ENCODE measurements at regions not wholly inside any gene's neighbourhood (a gene's known extent, or its start where the extent isn't known, plus 50 kb on each side); places are given as distances from the start of the nearest gene placed in this dataset.
"Not testable (repeated sequence)": the region's sequence is repeated elsewhere in the genome, so short reads cannot be mapped to it uniquely, and the experiment has no call there.

DNA sequence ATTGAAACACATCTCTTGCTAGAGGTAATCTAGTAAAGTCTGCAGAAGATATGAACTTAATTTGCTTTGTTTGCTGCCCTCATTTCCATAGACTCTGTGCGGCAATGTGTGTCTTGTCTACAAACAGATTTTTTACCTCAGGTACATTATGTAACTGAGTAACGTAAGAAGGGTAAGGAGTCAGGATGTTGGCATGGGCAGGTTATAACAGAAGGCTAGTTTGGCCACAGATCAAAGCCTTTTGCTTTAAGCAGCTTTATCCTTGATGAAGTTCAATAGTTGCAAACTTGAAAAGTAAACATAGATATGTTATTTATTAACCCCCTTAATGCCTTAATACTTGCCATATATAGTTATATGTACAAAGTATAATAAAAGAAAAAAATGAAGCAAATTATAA is 391.6 kb upstream of the FKBP1C start:
- Histone ChIP-seq H3K36me3 (ENCODE audit: control insufficient read depth, insufficient read depth, low read length) (no peaks in the 10 kb centered on the region), H3K4me1 (ENCODE audit: control insufficient read depth, insufficient read depth, low read length) (peaks cover 24% of the 10 kb centered on the region; the same call in 1 of the 2 replicates), H3K27ac (ENCODE audit: low read depth, low read length) (no peak overlapping the region), H3K9me3 (ENCODE audit: control insufficient read depth, insufficient read depth, low read depth, low read length) (peaks cover 19% of the 10 kb centered on the region), H3K9ac (ENCODE audit: low read length) (no peak overlapping the region), H3K4me3 (ENCODE audit: low read depth, low read length) (no peak overlapping the region), H3K27me3 (ENCODE audit: control insufficient read depth, insufficient read depth, low read length) (no peaks in the 10 kb centered on the region)

DNA sequence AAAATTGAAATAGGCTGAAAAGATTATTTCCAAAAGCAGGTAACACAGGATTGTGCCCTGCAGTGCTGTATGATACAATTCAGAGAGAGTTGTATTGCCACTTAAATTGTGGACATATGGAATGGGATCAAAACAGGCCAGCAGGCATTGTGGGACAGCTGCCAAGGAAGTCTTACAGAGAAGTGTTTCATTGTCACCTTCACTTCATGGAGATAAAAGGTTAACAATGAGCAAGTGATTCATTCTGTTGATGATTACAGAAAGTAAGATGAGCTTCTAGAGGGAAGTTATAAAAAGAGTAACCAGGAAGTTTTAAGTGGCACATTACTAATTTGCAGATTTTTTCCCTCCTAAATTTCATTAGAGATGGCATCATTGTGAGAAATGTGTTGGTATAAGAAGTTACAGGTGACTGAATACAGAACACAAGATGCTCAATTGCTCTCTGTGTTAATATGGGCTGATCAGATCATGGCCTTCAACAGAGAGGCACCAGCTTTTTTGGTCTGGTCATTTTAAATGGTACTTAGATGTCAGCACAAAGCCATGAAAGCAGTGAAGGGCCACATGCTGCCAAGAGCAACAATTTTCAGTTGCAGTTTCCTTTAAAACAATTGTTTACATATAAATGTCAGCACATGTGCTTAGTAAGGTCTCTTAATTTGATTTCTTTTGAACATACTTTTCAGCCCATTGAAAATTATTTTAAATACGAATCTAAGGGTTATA is 402.5 kb upstream of the FKBP1C start:
- peaks cover 23% of the 10 kb centered on the region for H3K4me1 ChIP-seq (ENCODE audit: control insufficient read depth, insufficient read depth, low read length)
- H3K9ac ChIP-seq (ENCODE audit: low read length): no peak overlapping the region
- H3K27ac ChIP-seq (ENCODE audit: low read depth, low read length): 0 out of 2 replicates have a peak overlapping the region, but pooled peaks have one; percentile 5
- no peaks in the 10 kb centered on the region for H3K9me3 ChIP-seq (ENCODE audit: control insufficient read depth, insufficient read depth, low read depth, low read length)
- no peaks in the 10 kb centered on the region; the same call in 1 of the 2 replicates for H3K36me3 ChIP-seq (ENCODE audit: control insufficient read depth, insufficient read depth, low read length)
- H3K27me3 ChIP-seq (ENCODE audit: control insufficient read depth, insufficient read depth, low read length): no peaks in the 10 kb centered on the region
- no peak overlapping the region for H3K4me3 ChIP-seq (ENCODE audit: low read depth, low read length)

DNA sequence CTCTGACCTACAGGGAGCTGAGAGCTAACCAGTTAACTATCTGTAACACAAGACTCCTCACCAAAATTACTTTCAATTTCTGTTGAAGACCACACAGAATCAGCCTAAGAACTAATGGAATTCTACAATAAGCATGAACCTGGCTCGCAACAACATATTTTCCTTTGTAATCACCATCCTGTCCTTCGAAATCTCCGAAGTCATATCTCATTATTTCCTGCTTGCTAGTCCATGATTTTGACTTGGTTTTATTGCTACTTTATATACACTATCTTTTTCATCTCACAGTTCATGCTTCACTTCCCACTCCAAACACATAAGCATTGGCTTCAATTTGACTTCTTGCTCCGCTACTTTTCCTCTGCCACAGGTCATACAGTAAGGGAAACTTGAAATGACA is 405.8 kb upstream of the FKBP1C start:
- H3K4me1 ChIP-seq (ENCODE audit: control insufficient read depth, insufficient read depth, low read length): peaks cover 25% of the 10 kb centered on the region
- H3K27ac ChIP-seq (ENCODE audit: low read depth, low read length): no peak overlapping the region
- H3K9me3 ChIP-seq (ENCODE audit: control insufficient read depth, insufficient read depth, low read depth, low read length): peaks cover 3% of the 10 kb centered on the region; the same call in 1 of the 2 replicates
- no peaks in the 10 kb centered on the region for H3K27me3 ChIP-seq (ENCODE audit: control insufficient read depth, insufficient read depth, low read length)
- no peak overlapping the region for H3K9ac ChIP-seq (ENCODE audit: low read length)
- H3K36me3 ChIP-seq (ENCODE audit: control insufficient read depth, insufficient read depth, low read length): no peaks in the 10 kb centered on the region; the same call in 1 of the 2 replicates
- H3K4me3 ChIP-seq (ENCODE audit: low read depth, low read length): no peak overlapping the region

DNA sequence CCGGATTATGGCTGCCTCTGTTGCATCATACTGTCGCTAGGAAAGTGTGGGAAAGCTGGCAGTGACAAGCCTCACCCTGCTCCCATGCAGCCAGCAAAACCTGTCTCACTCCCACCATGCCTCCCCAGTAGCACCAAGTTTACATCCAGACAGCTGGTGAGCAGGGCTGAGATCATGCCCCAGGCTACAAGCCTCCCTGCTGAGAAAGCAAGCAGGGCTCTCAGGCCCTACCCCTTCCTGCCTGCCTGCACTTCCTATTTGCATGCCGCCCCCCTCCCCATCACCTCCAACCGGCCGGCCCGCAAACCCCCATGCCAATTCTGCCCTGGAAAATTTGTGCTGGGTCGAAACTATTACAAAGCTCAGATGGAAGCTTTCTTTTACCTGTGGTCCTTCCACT is 408.2 kb upstream of the FKBP1C start:
- Histone ChIP-seq H3K9ac (ENCODE audit: low read length) (peak overlapping the region; percentile 62), H3K27ac (ENCODE audit: low read depth, low read length) (no peak overlapping the region)

DNA sequence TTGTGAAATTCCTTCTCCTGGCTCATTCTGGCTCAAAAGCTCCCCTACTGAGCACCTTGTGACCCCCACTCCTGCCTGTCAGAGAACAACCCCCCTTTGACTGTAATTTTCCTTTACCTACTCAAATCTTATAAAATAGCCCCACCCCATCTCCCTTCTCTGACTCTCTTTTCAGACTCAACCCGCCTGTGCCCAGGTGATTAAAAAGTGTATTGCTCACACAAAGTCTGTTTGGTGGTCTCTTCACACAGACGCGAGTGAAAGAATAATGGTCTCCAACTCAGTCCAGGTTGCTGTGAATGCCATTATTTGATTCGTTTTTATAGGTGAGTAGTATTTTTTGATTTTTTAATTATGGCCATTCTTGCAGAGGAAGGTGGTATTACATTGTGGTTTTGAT is 414.1 kb upstream of the FKBP1C start:
- Histone ChIP-seq H3K9me3 (ENCODE audit: control insufficient read depth, insufficient read depth, low read depth, low read length) (peaks cover 10% of the 10 kb centered on the region), H3K4me1 (ENCODE audit: control insufficient read depth, insufficient read depth, low read length) (0 out of 2 replicates have a peak, but pooled peaks cover 1% of the 10 kb centered on the region), H3K27me3 (ENCODE audit: control insufficient read depth, insufficient read depth, low read length) (no peaks in the 10 kb centered on the region), H3K27ac (ENCODE audit: low read depth, low read length) (no peak overlapping the region), H3K36me3 (ENCODE audit: control insufficient read depth, insufficient read depth, low read length) (no peaks in the 10 kb centered on the region), H3K4me3 (ENCODE audit: low read depth, low read length) (peak overlapping the region; percentile 48; the same call in 1 of the 2 replicates), H3K9ac (ENCODE audit: low read length) (peak overlapping the region; percentile 9)

More for the DNA sequence above, 408.2 kb upstream of the FKBP1C start:
- no peaks in the 10 kb centered on the region; the same call in 1 of the 2 replicates for H3K36me3 ChIP-seq (ENCODE audit: control insufficient read depth, insufficient read depth, low read length)
- H3K4me1 ChIP-seq (ENCODE audit: control insufficient read depth, insufficient read depth, low read length): peaks cover 14% of the 10 kb centered on the region; the same call in 1 of the 2 replicates
- H3K9me3 ChIP-seq (ENCODE audit: control insufficient read depth, insufficient read depth, low read depth, low read length): peaks cover 3% of the 10 kb centered on the region; the same call in 1 of the 2 replicates
- peak overlapping the region; percentile 12; the same call in 1 of the 2 replicates for H3K4me3 ChIP-seq (ENCODE audit: low read depth, low read length)
- no peaks in the 10 kb centered on the region for H3K27me3 ChIP-seq (ENCODE audit: control insufficient read depth, insufficient read depth, low read length)

DNA sequence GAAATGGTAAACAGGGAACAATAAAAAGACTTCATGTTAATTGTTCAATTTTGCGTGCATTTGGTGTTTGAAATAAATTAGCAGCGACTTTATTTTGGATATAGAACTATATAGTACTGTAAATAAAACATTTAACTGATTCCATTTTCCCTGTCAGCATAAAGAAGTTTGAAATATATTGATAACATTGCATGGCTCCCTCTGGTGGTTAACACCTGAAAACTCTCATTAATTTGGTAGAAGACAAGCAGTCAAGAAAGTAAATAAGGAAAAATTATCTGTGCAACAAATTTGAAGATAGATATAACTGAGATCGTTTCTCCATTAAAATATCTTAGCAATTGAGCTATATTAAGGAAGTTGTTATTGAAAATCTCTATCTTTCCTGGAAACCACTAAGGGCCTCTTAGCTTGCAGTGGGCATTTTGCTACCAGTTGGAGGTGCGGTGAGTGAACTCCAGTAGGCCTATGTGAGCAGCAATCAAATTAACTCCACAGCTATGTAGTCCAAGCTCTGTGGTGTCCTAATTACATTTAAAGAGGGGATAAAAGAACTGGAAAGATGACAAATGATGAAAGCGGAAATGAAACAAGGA is 435.7 kb upstream of the FKBP1C start:
- Histone ChIP-seq H3K27me3 (ENCODE audit: control insufficient read depth, insufficient read depth, low read length) (no peaks in the 10 kb centered on the region), H3K4me3 (ENCODE audit: low read depth, low read length) (no peak overlapping the region), H3K36me3 (ENCODE audit: control insufficient read depth, insufficient read depth, low read length) (no peaks in the 10 kb centered on the region), H3K4me1 (ENCODE audit: control insufficient read depth, insufficient read depth, low read length) (no peaks in the 10 kb centered on the region), H3K9ac (ENCODE audit: low read length) (no peak overlapping the region), H3K9me3 (ENCODE audit: control insufficient read depth, insufficient read depth, low read depth, low read length) (no peaks in the 10 kb centered on the region), H3K27ac (ENCODE audit: low read depth, low read length) (no peak overlapping the region)

DNA sequence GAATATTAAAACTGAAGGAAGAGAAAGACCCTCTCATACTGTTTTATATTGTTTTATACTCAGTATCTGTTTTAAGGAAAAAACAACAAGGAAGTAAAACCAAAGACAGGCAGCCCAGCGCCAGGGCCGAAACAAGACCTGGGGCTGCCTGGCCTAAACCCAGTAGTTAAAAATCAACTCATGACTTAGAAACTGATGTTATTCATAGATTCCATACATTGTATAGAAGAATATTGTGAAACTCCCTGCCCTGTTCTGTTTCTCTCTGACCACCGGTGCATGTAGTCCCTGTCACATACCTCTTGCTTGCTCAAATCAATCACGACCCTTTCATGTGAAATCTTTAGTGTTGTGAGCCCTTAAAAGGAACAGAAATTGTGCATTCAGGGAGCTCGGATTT is 445.1 kb upstream of the FKBP1C start:
- not testable (repeated sequence) for H3K9ac ChIP-seq (ENCODE audit: low read length); H3K27me3 ChIP-seq (ENCODE audit: control insufficient read depth, insufficient read depth, low read length); H3K4me3 ChIP-seq (ENCODE audit: low read depth, low read length); H3K27ac ChIP-seq (ENCODE audit: low read depth, low read length); H3K36me3 ChIP-seq (ENCODE audit: control insufficient read depth, insufficient read depth, low read length); H3K9me3 ChIP-seq (ENCODE audit: control insufficient read depth, insufficient read depth, low read depth, low read length); H3K4me1 ChIP-seq (ENCODE audit: control insufficient read depth, insufficient read depth, low read length)

DNA sequence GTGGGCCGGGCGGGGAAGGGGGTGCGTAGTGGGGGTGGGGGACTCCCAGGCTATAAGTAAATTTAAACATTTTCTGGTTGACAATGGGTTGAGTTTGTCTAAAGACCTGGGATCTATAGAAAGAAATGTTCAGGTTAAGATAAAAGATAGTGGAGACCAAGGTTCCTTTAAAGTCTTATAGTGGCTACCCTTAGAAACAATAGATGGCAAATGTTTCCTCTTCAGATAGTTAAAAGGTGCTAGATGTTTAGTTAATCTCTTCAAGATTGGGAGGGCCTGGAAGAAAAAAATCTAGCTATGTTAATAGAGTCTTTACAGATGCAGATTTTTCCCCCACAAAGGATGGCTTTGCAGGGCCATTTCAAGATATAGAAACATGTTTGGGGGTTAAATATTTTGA is 446.4 kb upstream of the FKBP1C start:
- Histone ChIP-seq H3K9me3 (ENCODE audit: control insufficient read depth, insufficient read depth, low read depth, low read length) (no peaks in the 10 kb centered on the region), H3K4me3 (ENCODE audit: low read depth, low read length) (no peak overlapping the region), H3K4me1 (ENCODE audit: control insufficient read depth, insufficient read depth, low read length) (peaks cover 8% of the 10 kb centered on the region), H3K36me3 (ENCODE audit: control insufficient read depth, insufficient read depth, low read length) (no peaks in the 10 kb centered on the region), H3K27me3 (ENCODE audit: control insufficient read depth, insufficient read depth, low read length) (no peaks in the 10 kb centered on the region), H3K9ac (ENCODE audit: low read length) (no peak overlapping the region), H3K27ac (ENCODE audit: low read depth, low read length) (peak overlapping the region; percentile 23; the same call in 1 of the 2 replicates)

DNA sequence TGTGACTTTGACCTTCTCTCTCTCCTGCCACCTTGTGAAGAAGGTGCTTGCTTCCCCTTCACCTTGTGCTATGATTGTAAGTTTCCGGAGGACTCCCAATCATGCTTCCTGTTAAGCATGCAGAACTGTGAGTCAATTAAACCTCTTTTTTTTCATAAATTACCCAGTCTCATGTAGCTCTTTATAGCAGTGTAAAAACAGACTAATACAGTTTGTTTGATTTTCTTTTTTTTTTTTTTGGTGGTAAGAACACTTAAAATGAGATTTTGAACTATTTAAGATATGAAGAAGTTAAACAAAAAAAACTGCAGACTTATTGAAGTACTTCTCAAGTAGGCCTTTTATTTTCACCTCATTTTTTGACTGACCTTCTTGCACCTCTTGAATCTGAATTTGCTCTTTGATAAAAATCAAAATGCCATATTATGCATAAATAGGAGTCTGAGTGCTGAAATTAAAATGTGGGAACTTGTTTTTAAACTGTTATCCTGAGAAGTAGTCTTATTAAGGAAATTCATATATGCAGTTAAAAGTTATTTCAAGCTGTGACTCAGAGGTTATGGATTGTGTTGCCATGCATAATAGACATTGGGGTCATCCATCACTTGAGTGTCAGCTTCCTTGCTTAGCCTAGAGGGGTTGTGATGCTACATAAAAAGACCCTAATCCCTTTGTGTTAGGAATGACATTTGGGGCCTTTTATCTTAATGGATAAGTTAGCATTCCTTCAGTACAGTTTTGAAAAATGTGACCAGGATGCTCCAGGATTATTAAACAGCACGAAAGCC is 447.9 kb upstream of the FKBP1C start:
- no peaks in the 10 kb centered on the region for H3K9me3 ChIP-seq (ENCODE audit: control insufficient read depth, insufficient read depth, low read depth, low read length)
- H3K27me3 ChIP-seq (ENCODE audit: control insufficient read depth, insufficient read depth, low read length): no peaks in the 10 kb centered on the region
- H3K4me1 ChIP-seq (ENCODE audit: control insufficient read depth, insufficient read depth, low read length): peaks cover 8% of the 10 kb centered on the region
- no peak overlapping the region for H3K27ac ChIP-seq (ENCODE audit: low read depth, low read length)
- H3K4me3 ChIP-seq (ENCODE audit: low read depth, low read length): no peak overlapping the region
- H3K36me3 ChIP-seq (ENCODE audit: control insufficient read depth, insufficient read depth, low read length): no peaks in the 10 kb centered on the region
- no peak overlapping the region for H3K9ac ChIP-seq (ENCODE audit: low read length)

DNA sequence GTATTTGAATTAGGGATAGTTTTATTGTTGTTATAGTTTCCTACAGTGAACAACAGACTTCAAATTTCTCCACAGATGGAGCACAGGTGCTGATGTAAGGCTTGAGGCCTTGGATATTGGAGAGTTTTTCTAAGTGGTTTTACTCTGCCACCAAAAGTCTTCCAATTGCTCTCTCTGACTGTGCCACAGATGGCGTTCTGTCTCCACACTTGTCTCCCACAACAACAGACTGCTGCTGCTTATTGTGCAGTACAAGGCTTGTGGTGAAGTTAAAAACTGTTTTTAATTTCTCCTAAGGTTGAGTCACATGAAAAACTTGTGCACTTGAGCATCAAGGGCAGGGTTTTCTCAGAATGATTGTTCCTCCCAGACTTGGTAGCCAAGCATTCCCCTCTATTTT is 460.9 kb upstream of the KHDRBS2 start:
- Histone ChIP-seq H3K27ac (ENCODE audit: low read depth, low read length) (no peak overlapping the region), H3K4me3 (ENCODE audit: low read depth, low read length) (no peak overlapping the region), H3K9me3 (ENCODE audit: control insufficient read depth, insufficient read depth, low read depth, low read length) (no peaks in the 10 kb centered on the region), H3K4me1 (ENCODE audit: control insufficient read depth, insufficient read depth, low read length) (no peaks in the 10 kb centered on the region), H3K36me3 (ENCODE audit: control insufficient read depth, insufficient read depth, low read length) (no peaks in the 10 kb centered on the region), H3K27me3 (ENCODE audit: control insufficient read depth, insufficient read depth, low read length) (no peaks in the 10 kb centered on the region), H3K9ac (ENCODE audit: low read length) (no peak overlapping the region)

DNA sequence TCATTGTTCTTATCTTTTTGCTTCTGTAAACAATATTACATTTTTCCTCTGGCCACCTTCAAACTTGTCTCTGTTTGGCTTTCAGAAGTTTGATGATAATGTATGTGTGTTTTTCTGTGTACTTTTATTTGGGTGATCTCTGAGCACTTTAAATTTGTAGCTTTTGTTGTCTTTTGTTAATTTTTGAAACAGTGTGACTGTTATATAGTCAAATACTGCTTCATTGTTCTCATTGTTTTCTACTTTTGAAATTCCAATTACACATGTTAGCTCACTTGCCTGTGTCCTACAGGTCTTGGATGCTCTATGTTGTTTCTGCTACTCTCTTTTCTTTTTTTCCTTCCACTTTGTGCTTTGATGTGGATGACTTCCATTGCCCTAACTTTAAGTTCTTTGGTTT is 460.1 kb upstream of the KHDRBS2 start:
- Histone ChIP-seq H3K36me3 (ENCODE audit: control insufficient read depth, insufficient read depth, low read length) (no peaks in the 10 kb centered on the region), H3K9ac (ENCODE audit: low read length) (no peak overlapping the region), H3K27me3 (ENCODE audit: control insufficient read depth, insufficient read depth, low read length) (no peaks in the 10 kb centered on the region), H3K4me1 (ENCODE audit: control insufficient read depth, insufficient read depth, low read length) (peaks cover 7% of the 10 kb centered on the region; the same call in 1 of the 2 replicates), H3K27ac (ENCODE audit: low read depth, low read length) (no peak overlapping the region), H3K9me3 (ENCODE audit: control insufficient read depth, insufficient read depth, low read depth, low read length) (no peaks in the 10 kb centered on the region), H3K4me3 (ENCODE audit: low read depth, low read length) (no peak overlapping the region)

Data from HUES6 (cell line).